ENCODE measurements at regions not wholly inside any gene's neighbourhood (a gene's known extent, or its start where the extent isn't known, plus 50 kb on each side); places are given as distances from the start of the nearest gene placed in this dataset.

DNA sequence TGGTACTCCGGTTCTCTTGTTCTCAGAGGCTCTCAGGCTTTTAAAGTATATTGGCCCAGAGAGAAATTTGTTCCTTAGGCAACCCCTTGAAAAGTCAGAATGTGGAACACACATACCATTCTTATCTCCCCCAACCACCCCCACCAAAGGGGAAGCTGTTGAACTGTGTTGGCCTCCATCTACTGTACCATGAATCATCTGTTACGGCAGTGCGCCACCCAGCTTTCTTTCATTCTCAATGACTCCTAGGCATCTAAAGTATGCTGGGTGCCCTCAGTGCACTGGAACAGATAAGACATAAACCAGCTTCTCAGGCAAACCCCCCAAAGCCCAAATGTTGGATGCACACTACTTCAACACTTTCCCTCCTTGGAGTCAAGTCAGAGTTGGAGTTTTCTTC is 696.2 kb upstream of the TENM4 start:
- no peak overlapping the region for H3K27ac ChIP-seq (ENCODE audit: low read depth in 1 of 2, low read length in 2 of 2)
- no peaks in the 10 kb centered on the region for H3K9me3 ChIP-seq (ENCODE audit: control insufficient read depth in 4 of 4, low read length in 3 of 4)
- 56% methylated on average over 3 of the region's 3 CpGs for WGBS
- H3K4me3 ChIP-seq (ENCODE audit: low read depth in 1 of 3, low read length in 3 of 3), result no peak overlapping the region
- TF ChIP-seq YY1 (IDR thresholded peaks at IDR 0.05), result no peak
- TF ChIP-seq EGR1 (IDR thresholded peaks at IDR 0.05; ENCODE audit: low read depth in 2 of 2), result no peak
- TF ChIP-seq HNF4A (conservative IDR thresholded peaks at IDR 0.05), result no peak
- no peak for TF ChIP-seq FOXA2 (IDR thresholded peaks at IDR 0.05)
- no peak for TF ChIP-seq NR2F2 (IDR thresholded peaks at IDR 0.05)
- TF ChIP-seq, protein P1, sequence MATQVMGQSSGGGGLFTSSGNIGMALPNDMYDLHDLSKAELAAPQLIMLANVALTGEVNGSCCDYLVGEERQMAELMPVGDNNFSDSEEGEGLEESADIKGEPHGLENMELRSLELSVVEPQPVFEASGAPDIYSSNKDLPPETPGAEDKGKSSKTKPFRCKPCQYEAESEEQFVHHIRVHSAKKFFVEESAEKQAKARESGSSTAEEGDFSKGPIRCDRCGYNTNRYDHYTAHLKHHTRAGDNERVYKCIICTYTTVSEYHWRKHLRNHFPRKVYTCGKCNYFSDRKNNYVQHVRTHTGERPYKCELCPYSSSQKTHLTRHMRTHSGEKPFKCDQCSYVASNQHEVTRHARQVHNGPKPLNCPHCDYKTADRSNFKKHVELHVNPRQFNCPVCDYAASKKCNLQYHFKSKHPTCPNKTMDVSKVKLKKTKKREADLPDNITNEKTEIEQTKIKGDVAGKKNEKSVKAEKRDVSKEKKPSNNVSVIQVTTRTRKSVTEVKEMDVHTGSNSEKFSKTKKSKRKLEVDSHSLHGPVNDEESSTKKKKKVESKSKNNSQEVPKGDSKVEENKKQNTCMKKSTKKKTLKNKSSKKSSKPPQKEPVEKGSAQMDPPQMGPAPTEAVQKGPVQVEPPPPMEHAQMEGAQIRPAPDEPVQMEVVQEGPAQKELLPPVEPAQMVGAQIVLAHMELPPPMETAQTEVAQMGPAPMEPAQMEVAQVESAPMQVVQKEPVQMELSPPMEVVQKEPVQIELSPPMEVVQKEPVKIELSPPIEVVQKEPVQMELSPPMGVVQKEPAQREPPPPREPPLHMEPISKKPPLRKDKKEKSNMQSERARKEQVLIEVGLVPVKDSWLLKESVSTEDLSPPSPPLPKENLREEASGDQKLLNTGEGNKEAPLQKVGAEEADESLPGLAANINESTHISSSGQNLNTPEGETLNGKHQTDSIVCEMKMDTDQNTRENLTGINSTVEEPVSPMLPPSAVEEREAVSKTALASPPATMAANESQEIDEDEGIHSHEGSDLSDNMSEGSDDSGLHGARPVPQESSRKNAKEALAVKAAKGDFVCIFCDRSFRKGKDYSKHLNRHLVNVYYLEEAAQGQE (IDR thresholded peaks at IDR 0.05), result no peak
- TF ChIP-seq JUND (IDR thresholded peaks at IDR 0.05), result no peak
- TF ChIP-seq, protein P2, sequence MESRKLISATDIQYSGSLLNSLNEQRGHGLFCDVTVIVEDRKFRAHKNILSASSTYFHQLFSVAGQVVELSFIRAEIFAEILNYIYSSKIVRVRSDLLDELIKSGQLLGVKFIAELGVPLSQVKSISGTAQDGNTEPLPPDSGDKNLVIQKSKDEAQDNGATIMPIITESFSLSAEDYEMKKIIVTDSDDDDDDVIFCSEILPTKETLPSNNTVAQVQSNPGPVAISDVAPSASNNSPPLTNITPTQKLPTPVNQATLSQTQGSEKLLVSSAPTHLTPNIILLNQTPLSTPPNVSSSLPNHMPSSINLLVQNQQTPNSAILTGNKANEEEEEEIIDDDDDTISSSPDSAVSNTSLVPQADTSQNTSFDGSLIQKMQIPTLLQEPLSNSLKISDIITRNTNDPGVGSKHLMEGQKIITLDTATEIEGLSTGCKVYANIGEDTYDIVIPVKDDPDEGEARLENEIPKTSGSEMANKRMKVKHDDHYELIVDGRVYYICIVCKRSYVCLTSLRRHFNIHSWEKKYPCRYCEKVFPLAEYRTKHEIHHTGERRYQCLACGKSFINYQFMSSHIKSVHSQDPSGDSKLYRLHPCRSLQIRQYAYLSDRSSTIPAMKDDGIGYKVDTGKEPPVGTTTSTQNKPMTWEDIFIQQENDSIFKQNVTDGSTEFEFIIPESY (IDR thresholded peaks at IDR 0.05), result no peak
- TF ChIP-seq HNF4G (IDR thresholded peaks at IDR 0.05), result no peak
- TF ChIP-seq, protein P3, sequence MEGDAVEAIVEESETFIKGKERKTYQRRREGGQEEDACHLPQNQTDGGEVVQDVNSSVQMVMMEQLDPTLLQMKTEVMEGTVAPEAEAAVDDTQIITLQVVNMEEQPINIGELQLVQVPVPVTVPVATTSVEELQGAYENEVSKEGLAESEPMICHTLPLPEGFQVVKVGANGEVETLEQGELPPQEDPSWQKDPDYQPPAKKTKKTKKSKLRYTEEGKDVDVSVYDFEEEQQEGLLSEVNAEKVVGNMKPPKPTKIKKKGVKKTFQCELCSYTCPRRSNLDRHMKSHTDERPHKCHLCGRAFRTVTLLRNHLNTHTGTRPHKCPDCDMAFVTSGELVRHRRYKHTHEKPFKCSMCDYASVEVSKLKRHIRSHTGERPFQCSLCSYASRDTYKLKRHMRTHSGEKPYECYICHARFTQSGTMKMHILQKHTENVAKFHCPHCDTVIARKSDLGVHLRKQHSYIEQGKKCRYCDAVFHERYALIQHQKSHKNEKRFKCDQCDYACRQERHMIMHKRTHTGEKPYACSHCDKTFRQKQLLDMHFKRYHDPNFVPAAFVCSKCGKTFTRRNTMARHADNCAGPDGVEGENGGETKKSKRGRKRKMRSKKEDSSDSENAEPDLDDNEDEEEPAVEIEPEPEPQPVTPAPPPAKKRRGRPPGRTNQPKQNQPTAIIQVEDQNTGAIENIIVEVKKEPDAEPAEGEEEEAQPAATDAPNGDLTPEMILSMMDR (IDR thresholded peaks at IDR 0.05; ENCODE audit: low read depth, low read length, missing input control), result no peak
- TF ChIP-seq FOXA1 (IDR thresholded peaks at IDR 0.05), result no peak
- TF ChIP-seq, protein P4, sequence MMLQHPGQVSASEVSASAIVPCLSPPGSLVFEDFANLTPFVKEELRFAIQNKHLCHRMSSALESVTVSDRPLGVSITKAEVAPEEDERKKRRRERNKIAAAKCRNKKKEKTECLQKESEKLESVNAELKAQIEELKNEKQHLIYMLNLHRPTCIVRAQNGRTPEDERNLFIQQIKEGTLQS (IDR thresholded peaks at IDR 0.05), result no peak
- no peak for TF ChIP-seq RXRA (IDR thresholded peaks at IDR 0.05)
- TF ChIP-seq GABPA (IDR thresholded peaks at IDR 0.05 in 1 of 2, conservative IDR thresholded peaks at IDR 0.05 in 1 of 2), result no peak
- no peak for TF ChIP-seq RAD21 (IDR thresholded peaks at IDR 0.05)
- TF ChIP-seq SP1 (IDR thresholded peaks at IDR 0.05), result no peak
- TF ChIP-seq, protein P5, sequence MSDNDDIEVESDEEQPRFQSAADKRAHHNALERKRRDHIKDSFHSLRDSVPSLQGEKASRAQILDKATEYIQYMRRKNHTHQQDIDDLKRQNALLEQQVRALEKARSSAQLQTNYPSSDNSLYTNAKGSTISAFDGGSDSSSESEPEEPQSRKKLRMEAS (IDR thresholded peaks at IDR 0.05), result no peak
- no peak for TF ChIP-seq TAF1 (conservative IDR thresholded peaks at IDR 0.05)
- no peaks in the 10 kb centered on the region for H3K4me1 ChIP-seq (ENCODE audit: control insufficient read depth in 4 of 4, insufficient read depth in 4 of 4, low read length in 3 of 4)
- DNase-seq (ENCODE audit: low spot score), result no peak
- no peak overlapping the region for H3K9ac ChIP-seq (ENCODE audit: low read depth in 1 of 2, low read length in 2 of 2)
- no peaks in the 10 kb centered on the region for H3K27me3 ChIP-seq (ENCODE audit: control insufficient read depth in 4 of 4, insufficient read depth in 4 of 4, low read length in 3 of 4)
- H3K36me3 ChIP-seq (ENCODE audit: control insufficient read depth in 4 of 4, insufficient read depth in 3 of 4, low read depth in 1 of 4, low read length in 3 of 4), result no peaks in the 10 kb centered on the region

All from liver (tissue), 8 donors.